ENCODE measurements at regions not wholly inside any gene's neighbourhood (a gene's known extent, or its start where the extent isn't known, plus 50 kb on each side); places are given as distances from the start of the nearest gene placed in this dataset.

- TF ChIP-seq, protein P1, sequence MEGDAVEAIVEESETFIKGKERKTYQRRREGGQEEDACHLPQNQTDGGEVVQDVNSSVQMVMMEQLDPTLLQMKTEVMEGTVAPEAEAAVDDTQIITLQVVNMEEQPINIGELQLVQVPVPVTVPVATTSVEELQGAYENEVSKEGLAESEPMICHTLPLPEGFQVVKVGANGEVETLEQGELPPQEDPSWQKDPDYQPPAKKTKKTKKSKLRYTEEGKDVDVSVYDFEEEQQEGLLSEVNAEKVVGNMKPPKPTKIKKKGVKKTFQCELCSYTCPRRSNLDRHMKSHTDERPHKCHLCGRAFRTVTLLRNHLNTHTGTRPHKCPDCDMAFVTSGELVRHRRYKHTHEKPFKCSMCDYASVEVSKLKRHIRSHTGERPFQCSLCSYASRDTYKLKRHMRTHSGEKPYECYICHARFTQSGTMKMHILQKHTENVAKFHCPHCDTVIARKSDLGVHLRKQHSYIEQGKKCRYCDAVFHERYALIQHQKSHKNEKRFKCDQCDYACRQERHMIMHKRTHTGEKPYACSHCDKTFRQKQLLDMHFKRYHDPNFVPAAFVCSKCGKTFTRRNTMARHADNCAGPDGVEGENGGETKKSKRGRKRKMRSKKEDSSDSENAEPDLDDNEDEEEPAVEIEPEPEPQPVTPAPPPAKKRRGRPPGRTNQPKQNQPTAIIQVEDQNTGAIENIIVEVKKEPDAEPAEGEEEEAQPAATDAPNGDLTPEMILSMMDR (IDR thresholded peaks at IDR 0.05): no peak
- no peak for TF ChIP-seq POLR2A (IDR thresholded peaks at IDR 0.05)
Observed at GRCh38 chr10:28938745-28939144, 261.4 kb downstream of the BAMBI start.
